ENCODE measurements at regions not wholly inside any gene's neighbourhood (a gene's known extent, or its start where the extent isn't known, plus 50 kb on each side); places are given as distances from the start of the nearest gene placed in this dataset.
"Not testable (repeated sequence)": the region's sequence is repeated elsewhere in the genome, so short reads cannot be mapped to it uniquely, and the experiment has no call there.

DNA sequence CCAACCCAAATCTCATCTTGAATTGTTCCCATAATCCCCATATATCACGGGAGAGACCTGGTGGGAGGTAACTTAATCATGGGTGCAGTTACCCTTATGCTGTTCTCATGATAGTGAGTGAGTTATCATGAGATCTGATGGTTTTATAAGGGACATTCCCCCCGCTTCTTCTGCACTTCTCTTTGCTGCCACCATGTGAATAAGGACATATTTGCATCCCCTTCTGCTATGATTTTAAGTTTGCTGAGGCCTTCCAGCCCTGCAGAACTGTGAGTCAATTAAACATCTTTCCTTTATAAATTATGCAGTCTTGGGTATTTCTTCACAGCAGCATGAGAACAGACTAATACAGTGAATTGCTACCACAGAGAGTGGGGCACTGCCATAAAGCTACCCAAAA, 179.1 kb downstream of the LRIG3 start:
- DNase-seq (ENCODE audit: low read depth), result no peak
- H3K4me3 ChIP-seq (ENCODE audit: low read depth, low read length), result no peak overlapping the region
- TF ChIP-seq, protein P1, sequence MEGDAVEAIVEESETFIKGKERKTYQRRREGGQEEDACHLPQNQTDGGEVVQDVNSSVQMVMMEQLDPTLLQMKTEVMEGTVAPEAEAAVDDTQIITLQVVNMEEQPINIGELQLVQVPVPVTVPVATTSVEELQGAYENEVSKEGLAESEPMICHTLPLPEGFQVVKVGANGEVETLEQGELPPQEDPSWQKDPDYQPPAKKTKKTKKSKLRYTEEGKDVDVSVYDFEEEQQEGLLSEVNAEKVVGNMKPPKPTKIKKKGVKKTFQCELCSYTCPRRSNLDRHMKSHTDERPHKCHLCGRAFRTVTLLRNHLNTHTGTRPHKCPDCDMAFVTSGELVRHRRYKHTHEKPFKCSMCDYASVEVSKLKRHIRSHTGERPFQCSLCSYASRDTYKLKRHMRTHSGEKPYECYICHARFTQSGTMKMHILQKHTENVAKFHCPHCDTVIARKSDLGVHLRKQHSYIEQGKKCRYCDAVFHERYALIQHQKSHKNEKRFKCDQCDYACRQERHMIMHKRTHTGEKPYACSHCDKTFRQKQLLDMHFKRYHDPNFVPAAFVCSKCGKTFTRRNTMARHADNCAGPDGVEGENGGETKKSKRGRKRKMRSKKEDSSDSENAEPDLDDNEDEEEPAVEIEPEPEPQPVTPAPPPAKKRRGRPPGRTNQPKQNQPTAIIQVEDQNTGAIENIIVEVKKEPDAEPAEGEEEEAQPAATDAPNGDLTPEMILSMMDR (IDR thresholded peaks at IDR 0.05; ENCODE audit: insufficient read depth, low read depth, low read length, missing control alignments), result no peak

DNA sequence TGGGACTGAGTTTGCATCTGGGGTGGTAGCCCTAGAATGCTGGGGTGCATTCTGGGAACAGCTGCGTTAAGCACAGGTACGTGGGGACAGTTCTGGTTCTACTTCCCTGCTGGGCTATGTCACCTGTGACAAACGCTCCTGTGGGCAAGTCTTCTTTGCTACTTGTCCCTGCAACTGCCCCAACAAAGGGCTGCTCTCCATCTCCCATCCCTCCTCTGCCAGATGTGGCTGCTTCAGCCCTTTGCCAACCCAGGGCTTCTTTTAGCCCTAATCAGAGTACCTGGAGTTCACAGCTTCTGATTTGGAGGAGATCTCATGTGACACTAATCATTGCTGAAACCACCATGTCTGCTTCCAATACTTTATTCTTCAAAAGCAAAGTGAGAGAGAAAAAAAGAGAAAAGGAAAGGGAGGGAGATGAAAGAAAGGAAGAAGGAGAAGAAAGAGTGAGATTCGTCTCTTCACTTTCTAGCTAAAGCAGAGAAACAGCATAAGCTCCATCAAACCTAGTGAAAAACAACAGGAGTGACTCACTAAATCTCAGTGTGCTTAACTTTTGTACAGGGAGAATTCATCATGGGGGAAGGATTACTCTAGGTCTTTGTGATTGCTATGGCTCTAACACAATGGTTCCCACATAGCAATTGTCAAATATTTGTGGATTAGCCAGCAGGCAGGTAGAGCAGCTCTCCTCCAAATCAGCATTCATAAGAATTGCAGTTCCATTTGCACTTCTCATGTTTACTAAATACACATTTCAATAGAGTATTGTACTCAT, 174.8 kb downstream of the LRIG3 start:
- DNase-seq (ENCODE audit: low read depth), result no peak
- TF ChIP-seq, protein P1 (IDR thresholded peaks at IDR 0.05; ENCODE audit: insufficient read depth, low read depth, low read length, missing control alignments), result no peak

DNA sequence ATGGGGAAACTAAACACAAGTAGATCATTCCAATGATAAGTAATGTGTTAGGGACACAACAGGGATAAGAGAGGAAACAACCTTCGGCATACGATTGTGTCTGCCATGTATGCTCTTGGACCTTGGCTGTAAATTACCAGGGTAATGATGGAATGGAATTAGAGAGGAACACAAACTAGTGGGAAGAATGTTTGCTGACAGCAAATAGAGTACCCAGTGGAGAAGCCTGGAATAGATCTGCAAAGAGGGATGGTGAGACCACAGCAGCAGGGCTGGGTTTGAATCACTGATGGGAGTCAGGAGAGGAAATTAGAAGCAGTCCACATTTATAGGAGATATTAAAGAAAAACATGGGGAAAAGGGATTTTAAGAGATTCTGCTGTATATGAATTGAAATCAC, 172.8 kb downstream of the LRIG3 start:
- TF ChIP-seq, protein P1 (IDR thresholded peaks at IDR 0.05; ENCODE audit: insufficient read depth, low read depth, low read length, missing control alignments), result no peak
- no peak overlapping the region for H3K4me3 ChIP-seq (ENCODE audit: low read depth, low read length)
- no peak for DNase-seq (ENCODE audit: low read depth)

More for the DNA sequence above, 174.8 kb downstream of the LRIG3 start:
- no peak overlapping the region for H3K4me3 ChIP-seq (ENCODE audit: low read depth, low read length)

DNA sequence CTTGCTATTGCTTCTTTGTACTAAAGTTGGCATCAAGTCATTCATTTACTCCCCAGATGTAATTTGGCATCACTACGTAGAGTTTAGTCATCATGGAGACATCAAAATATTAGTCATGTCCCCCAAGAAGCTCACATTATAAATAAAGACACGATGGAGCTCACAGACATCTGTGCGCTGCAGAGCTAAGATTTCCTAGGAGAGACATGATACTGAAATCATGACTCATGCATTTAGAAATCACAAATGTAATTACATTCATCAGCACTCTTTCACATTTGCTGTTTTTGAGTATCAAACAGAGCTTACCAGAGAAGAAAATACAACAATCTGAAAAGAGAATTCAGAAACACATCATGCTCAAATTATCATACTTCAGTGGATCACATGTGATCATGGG, 169.8 kb downstream of the LRIG3 start:
- TF ChIP-seq, protein P1 (IDR thresholded peaks at IDR 0.05; ENCODE audit: insufficient read depth, low read depth, low read length, missing control alignments), result no peak
- H3K4me3 ChIP-seq (ENCODE audit: low read depth, low read length), result no peak overlapping the region
- no peak for DNase-seq (ENCODE audit: low read depth)

GRCh38 chr12:58757422-58757821, 162.9 kb downstream of the LRIG3 start:
- TF ChIP-seq, protein P1 (IDR thresholded peaks at IDR 0.05; ENCODE audit: insufficient read depth, low read depth, low read length, missing control alignments), result no peak
- DNase-seq (ENCODE audit: low read depth), result no peak

DNA sequence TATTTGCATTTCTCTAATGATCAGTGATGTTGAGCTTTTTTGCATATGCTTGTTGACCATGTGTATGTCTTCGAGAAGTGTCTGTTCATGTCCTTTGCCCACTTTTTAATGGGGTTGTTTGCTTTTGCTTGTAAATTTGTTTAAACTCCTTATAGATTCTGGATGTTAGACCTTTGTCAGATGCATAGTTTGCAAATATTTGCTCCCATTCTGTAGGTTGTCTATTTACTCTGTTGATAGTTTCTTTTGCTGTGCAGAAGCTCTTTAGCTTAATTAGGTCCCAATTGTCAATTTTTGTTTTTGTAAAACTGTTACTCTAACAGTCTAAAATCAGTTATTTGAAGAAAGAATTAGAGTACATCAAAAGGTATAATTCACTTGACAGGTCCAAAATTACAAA, 160.6 kb downstream of the LRIG3 start:
- DNase-seq (ENCODE audit: low read depth); H3K4me3 ChIP-seq (ENCODE audit: low read depth, low read length): not testable (repeated sequence)

More at GRCh38 chr12:58757422-58757821, 162.9 kb downstream of the LRIG3 start:
- H3K4me3 ChIP-seq (ENCODE audit: low read depth, low read length), result no peak overlapping the region

DNA sequence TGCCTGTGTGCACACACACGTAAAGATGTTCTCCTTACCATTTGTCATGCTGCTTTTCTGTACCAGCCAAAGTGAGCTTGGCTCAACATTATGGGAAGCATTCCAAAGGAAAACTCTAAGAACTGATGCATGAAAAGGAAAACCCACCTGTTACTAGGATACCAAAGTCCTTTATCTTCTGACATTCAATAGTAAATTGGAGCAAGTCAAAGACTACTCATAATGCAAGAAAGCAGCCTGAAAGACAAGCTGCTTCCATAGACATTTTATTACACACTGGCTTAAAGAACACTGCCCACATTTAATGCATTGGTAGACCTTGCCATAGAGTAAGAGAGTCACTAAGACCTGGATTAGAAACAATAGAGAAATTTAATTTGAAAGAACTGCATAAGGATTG, 159.0 kb downstream of the LRIG3 start:
- no peak overlapping the region for H3K4me3 ChIP-seq (ENCODE audit: low read depth, low read length)
- TF ChIP-seq, protein P1 (IDR thresholded peaks at IDR 0.05; ENCODE audit: insufficient read depth, low read depth, low read length, missing control alignments), result no peak
- DNase-seq (ENCODE audit: low read depth), result no peak

Data from GM12865 (cell line).